GM21381 (cell line): ENCODE measurements at regions not wholly inside any gene's neighbourhood (a gene's known extent, or its start where the extent isn't known, plus 50 kb on each side); places are given as distances from the start of the nearest gene placed in this dataset.
"Not testable (repeated sequence)": the region's sequence is repeated elsewhere in the genome, so short reads cannot be mapped to it uniquely, and the experiment has no call there.

ENCODE experiments used
- ATAC-seq: cut with Tn5 transposase; IDR thresholded peaks from one replicate; pipeline ENCODE4 v1.9.1; 2021; ENCODE audit warnings: mild to moderate bottlenecking, moderate library complexity; ENCODE audit not compliant: unreplicated experiment

DNA sequence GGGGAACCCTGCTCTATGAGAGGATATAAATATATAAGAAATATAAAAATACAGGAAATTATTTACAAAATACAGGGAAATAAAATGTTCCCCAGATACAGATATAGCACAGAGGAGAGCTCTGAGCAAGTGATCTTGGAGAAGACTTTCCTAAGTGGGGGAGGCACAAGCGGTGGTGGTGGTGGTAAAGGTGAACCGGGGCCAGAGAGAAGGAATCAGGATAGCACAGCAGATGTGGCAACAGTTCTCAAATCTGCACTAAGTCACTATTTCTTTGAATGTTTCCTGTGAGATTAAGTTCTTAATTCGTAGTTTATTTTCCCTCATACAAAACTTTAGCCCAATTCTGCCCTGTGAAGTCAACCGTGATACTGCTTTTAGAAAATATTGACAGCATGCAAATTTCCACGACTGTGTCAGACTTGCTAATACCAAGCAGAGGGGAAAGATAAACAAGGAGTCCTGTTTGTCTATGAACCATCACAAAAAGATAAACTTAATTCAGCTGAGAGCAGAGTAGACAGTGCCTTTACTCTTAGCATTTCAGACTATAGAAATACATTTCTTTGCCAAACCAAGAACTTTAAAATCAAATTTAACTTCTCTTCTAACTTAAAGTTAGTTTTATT lies 237.5 kb upstream of the POGK start:
- ATAC-seq: no peak

DNA sequence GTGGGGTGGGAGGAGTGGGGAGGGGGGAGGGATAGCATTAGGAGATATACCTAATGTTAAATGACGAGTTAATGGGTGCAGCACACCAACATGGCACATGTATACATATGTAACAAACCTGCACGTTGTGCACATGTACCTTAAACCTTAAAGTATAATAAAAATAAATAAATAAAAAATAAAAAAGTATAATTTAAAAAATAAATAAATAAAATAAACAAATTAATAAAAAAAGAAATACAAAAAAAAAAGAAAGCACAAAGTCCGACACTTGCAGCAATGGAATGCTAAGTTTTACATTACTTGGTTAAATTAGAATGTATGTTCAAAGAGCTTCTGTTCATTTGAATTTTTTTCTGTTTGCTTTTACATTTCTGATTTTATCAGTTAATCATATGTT lies 236.5 kb upstream of the POGK start:
- not testable (repeated sequence) for ATAC-seq

DNA sequence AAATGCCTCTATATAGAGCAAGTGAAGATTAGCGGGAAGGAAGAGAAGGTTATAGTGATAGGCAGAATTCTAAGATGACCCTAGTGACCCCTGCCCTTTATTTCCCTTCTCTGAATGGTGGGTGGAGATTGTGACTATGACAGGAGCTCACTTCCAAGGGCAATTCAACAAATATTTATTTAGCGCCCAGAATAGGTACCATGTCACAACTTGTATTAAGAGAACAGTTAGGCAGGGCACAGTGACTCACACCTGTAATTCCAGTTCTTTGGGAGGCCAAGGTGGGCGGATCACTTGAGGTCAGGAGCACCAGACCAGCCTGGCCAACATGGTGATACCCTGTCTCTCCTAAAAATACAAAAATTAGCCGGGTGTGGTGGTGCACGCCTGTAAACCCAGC lies 236.0 kb upstream of the POGK start:
- ATAC-seq: no peak

GRCh38 chr1:166605137-166605536 lies 234.1 kb upstream of the POGK start:
- ATAC-seq: no peak

DNA sequence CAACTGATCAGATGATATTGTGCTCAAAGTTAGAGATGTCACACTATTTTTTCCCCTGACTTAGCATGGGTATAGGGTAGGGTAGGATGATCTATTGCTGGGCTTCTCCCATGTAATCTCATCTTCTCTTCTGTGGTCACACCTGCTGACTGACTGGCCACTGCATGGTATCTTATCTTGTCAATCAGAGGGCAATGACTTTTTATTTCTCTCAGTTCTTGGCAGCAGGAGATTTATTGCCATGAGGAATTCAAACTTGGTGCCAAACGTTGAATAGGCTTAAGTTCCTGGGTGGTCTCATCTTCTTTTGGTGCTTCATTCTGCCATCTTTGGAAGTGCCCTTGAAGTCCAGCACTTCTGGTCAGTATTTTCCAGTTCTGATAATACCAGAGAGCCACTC lies 226.4 kb upstream of the POGK start:
- no peak for ATAC-seq

DNA sequence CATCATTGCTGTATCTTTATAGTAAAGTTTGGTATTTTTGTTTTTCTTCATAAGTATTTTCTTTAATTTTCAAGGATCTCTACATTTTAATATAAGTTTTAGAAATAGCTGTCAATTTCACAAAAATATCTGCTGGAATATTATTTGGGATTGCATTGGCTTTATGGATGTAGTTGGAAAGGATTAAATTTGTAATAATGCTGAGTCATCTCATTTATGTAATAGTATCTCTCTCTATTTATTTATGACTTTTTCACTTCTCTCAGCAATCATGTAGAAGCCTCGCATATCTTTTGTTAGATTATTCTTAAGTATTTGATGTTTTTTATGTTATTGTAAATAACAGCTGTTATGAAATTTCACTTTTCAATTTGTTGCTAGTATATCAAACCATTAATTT lies 223.1 kb upstream of the POGK start:
- ATAC-seq: no peak

GRCh38 chr1:166626711-166627110 lies 212.6 kb upstream of the POGK start:
- no peak for ATAC-seq

DNA sequence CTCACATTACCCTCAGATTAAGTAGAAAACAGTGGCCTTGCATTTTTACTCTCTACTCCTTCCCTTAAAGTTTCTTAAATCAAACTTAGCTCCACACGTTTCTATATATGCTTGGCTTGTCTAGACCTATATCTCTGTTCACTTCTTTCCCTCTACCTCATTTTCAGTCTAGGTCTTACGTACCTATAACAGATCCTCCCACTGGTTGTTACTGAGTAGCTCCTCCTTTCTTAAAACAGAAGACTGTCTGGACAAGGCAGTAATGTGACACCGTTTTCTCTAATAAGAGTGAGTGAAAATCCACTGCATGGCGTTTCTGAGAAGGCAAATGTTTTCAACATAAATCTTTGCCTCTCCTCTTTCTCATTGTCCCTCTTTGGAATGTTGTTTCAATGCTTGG lies 211.7 kb upstream of the POGK start:
- no peak for ATAC-seq

DNA sequence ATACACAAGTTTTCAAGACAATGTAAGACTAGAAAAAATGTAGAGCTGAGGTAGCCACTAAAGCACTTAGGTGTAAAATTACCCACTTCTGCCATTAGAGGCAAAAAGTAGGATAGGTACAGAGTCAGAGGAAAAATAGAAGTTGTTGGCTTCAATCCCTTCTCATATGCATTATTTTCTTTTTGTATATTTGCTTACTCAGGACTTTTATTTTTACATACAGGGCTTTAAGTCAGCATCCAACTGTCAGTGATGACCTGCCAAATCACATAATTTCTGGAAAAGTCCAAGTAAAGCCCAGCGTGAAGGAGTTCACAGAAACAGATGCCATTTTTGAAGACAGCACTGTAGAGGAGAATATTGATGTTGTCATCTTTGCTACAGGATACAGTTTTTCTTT lies 211.0 kb upstream of the POGK start:
- ATAC-seq: no peak

DNA sequence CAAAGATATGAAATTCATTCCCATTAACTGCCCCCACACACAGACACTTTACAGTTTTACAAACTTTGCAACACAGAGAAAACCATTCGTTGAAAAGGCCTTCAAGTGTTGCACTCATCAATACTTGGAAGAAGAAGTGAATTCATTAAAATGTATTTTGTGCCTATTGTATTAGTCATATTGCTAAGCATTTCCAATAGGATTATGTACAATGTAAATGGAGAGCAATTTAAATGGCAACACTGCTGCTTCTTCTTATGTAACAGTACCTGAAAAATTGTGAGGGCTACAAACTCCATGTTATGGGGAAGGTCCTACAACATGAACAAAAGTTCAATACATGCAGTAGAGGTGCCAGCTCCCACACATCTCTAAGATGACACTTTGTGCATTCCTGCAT lies 209.3 kb upstream of the POGK start:
- ATAC-seq: no peak

GRCh38 chr1:166630369-166630768 lies 208.9 kb upstream of the POGK start:
- no peak for ATAC-seq

- ATAC-seq: no peak
Observed at GRCh38 chr1:166638137-166638536, 201.1 kb upstream of the POGK start.

DNA sequence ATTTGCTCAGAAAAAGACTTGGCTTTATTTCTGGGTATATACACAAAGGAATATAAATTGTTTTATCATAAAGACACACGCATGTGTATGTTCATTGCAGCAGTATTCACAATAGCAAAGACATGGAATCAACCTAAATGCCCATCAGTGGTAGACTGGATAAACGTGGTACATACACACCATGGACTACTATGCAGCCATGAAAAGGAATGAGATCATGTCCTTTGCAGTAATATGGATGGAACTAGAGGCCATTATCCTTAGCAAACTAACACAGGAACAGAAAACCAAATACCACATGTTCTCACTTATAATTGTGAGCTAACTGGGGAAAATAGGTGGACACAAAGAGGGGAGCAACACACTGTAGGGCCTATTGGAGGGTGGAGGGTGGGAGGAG lies 182.0 kb upstream of the POGK start:
- not testable (repeated sequence) for ATAC-seq

DNA sequence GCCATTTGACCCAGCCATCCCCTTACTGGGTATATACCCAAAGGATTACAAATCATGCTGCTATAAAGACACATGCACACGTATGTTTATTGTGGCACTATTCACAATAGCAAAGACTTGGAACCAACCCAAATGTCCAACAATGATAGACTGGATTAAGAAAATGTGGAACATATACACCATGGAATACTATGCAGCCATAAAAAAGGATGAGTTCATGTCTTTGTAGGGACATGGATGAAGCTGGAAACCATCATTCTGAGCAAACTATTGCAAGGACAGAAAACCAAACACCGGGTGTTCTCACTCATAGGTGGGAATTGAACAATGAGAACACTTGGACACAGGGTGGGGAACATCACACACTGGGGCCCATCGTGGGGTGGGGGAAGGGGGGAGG lies 172.5 kb upstream of the POGK start:
- ATAC-seq: not testable (repeated sequence)

DNA sequence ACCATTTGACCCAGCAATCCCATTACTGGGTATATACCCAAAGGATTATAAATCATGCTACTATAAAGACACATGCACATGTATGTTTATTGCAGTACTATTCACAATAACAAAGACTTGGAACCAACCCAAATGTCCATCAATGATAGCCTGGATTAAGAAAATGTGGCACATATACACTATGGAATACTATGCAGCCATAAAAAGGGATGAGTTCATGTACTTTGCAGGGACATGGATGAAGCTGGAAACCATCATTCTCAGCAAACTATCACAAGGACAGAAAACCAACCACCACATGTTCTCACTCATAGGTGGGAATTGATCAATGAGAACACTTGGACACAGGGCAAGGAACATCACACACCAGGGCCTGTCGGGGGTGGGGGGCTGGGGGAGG lies 171.7 kb upstream of the POGK start:
- not testable (repeated sequence) for ATAC-seq

DNA sequence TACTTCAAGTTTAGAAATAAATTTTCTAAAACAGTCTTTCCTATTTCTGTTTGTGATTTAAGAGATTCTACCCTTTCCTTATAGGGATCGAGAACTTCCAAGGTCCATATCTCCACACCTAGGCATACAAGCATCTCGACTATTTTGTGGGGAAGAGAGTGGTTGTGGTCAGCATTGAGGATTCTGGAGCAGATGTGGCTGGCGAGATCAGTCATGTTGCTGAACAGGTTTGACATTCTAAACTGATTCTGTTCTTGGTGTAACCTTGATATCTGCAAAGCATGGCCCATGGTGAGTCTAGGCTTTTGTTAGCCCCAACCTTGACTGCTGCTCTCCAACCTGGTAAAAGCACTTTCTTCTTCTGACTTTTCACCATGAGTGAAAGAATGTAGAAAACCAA lies 167.6 kb upstream of the POGK start:
- ATAC-seq: no peak

- ATAC-seq: no peak
Observed at GRCh38 chr1:166673722-166674121, 165.6 kb upstream of the POGK start.

- no peak for ATAC-seq
Observed at GRCh38 chr1:166675213-166675612, 164.1 kb upstream of the POGK start.

- no peak for ATAC-seq
Observed at GRCh38 chr1:166676981-166677380, 162.3 kb upstream of the POGK start.

GRCh38 chr1:166679369-166679768 lies 159.9 kb upstream of the POGK start:
- ATAC-seq: no peak

- ATAC-seq: no peak
Observed at GRCh38 chr1:166682588-166682987, 156.7 kb upstream of the POGK start.

GRCh38 chr1:166684669-166685068 lies 154.6 kb upstream of the POGK start:
- ATAC-seq: not testable (repeated sequence)

- no peak for ATAC-seq
Observed at GRCh38 chr1:166685200-166685599, 154.1 kb upstream of the POGK start.
